ENCODE measurements at regions not wholly inside any gene's neighbourhood (a gene's known extent, or its start where the extent isn't known, plus 50 kb on each side); places are given as distances from the start of the nearest gene placed in this dataset.

- ATAC-seq: no peak
- Histone ChIP-seq H3F3A (replicated peaks; ENCODE audit: low read depth) (no peaks in the 10 kb centered on the region), H3K36me3 (ENCODE audit: insufficient read depth) (no peaks in the 10 kb centered on the region)
Observed at GRCh38 chr3:146991907-146992306, 386.8 kb upstream of the PLSCR5 start.

More at GRCh38 chr3:146991907-146992306, 386.8 kb upstream of the PLSCR5 start:
- H2AFZ ChIP-seq: no peak overlapping the region
- H3K4me3 Mint-ChIP-seq: no peak overlapping the region
- no peaks in the 10 kb centered on the region for H3K9me2 ChIP-seq (ENCODE audit: insufficient read depth)
- no peaks in the 10 kb centered on the region for H3K4me1 Mint-ChIP-seq
- H3K27ac ChIP-seq (ENCODE audit: low read depth): no peak overlapping the region
- H3K27me3 ChIP-seq (ENCODE audit: insufficient read depth): no peaks in the 10 kb centered on the region
- H3K27me3 Mint-ChIP-seq (ENCODE audit: insufficient read depth, low read depth, poor library complexity): no peaks in the 10 kb centered on the region
- no peak for DNase-seq (ENCODE audit: low spot score)
- no peaks in the 10 kb centered on the region for H3K4me1 ChIP-seq (ENCODE audit: insufficient read depth)
- H3K4me3 ChIP-seq: no peak overlapping the region
- no peaks in the 10 kb centered on the region for H3K36me3 Mint-ChIP-seq (ENCODE audit: low read depth)
- no peaks in the 10 kb centered on the region for H4K20me1 ChIP-seq (replicated peaks; ENCODE audit: insufficient read depth)
- no peak for TF ChIP-seq ZNF462 (CRISPR knock-in tag; IDR thresholded peaks at IDR 0.05)
- TF ChIP-seq CREB1 (CRISPR knock-in tag; IDR thresholded peaks at IDR 0.05; ENCODE audit: low read depth): no peak
- TF ChIP-seq, protein P1, sequence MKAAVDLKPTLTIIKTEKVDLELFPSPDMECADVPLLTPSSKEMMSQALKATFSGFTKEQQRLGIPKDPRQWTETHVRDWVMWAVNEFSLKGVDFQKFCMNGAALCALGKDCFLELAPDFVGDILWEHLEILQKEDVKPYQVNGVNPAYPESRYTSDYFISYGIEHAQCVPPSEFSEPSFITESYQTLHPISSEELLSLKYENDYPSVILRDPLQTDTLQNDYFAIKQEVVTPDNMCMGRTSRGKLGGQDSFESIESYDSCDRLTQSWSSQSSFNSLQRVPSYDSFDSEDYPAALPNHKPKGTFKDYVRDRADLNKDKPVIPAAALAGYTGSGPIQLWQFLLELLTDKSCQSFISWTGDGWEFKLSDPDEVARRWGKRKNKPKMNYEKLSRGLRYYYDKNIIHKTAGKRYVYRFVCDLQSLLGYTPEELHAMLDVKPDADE (IDR thresholded peaks at IDR 0.05): no peak
- TF ChIP-seq ZNF331 (CRISPR knock-in tag; IDR thresholded peaks at IDR 0.05; ENCODE audit: low read depth): no peak
- no peak for TF ChIP-seq ZNF114 (CRISPR knock-in tag; IDR thresholded peaks at IDR 0.05)
- no peak for TF ChIP-seq EZH2 (IDR thresholded peaks at IDR 0.05; ENCODE audit: low read depth, unreplicated experiment)
- TF ChIP-seq CTCF (conservative IDR thresholded peaks at IDR 0.05; ENCODE audit: low read depth in 2 of 2): no peak
- TF ChIP-seq STAT1 (IDR thresholded peaks at IDR 0.05; ENCODE audit: unreplicated experiment): no peak
- TF ChIP-seq EZH2phosphoT487 (IDR thresholded peaks at IDR 0.05; ENCODE audit: unreplicated experiment): no peak
- TF ChIP-seq JUNB (IDR thresholded peaks at IDR 0.05; ENCODE audit: unreplicated experiment): no peak
- H3K4me2 ChIP-seq: no peak overlapping the region
- no peaks in the 10 kb centered on the region for H3K79me2 ChIP-seq (replicated peaks; ENCODE audit: insufficient read depth)
- H3K9me3 Mint-ChIP-seq: no peaks in the 10 kb centered on the region
- no peak overlapping the region for H3K27ac Mint-ChIP-seq
